Fibroblast of mammary gland (primary cell): ENCODE measurements at regions not wholly inside any gene's neighbourhood (a gene's known extent, or its start where the extent isn't known, plus 50 kb on each side); places are given as distances from the start of the nearest gene placed in this dataset.

ENCODE experiments used
- DNase-seq: peaks from one replicate; pipeline ENCODE4 v3.0.0-alpha.2; 2010; ENCODE audit warnings: low read depth
- H3K4me3 ChIP-seq: 2 replicates; pipeline ENCODE4 v1.5.1; 2011; ENCODE audit warnings: low read depth, mild to moderate bottlenecking, low read length, moderate library complexity; ENCODE audit not compliant: control insufficient read depth
- TF ChIP-seq, protein P1 (sequence below): conservative IDR thresholded peaks from 2 replicates; pipeline ENCODE4 v1.5.1; 2011; ENCODE audit warnings: low read depth, low read length, inconsistent platforms; ENCODE audit not compliant: control insufficient read depth, insufficient read depth

DNA sequence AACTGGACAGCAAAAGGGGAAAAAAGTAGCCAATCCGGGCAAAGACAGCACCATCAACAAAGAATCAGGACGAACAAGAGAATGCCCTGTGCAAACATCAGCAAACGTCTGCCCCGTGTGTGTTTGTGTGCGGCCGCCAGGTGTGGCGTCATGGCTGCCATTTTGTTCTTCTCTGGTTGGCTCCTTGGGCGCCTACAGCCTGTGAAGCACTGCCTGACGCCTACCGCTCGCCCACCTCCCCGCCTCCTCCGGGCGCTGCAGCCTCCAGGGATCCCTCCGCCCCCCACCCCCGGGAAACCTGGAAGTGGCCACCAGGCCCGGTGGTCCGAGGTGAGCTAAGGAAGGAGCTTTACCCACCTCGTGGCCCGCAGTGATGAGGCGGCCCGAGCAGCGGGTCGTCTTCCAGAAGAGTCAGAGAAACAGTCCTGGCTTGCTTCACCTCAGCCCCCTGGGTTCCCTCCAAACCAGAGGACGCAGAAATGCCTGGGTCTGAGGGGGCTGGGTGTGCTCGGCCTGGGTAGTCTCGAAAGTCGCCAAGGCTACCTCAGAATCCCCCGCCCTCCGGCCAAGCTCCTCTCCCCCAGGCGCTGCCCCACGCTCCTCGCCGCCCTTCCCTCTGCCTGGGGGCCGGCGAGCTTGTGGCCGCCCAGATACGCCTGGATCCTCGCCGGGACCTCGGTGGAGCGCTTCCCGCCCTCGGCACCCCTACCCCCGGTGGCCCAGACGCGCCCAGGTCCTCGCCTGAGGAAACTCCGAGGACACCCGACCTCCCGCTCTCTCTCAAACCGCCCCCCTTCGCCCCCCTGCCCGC lies 61.8 kb upstream of the IL6 start:
- no peak for DNase-seq
- TF ChIP-seq, protein P1, sequence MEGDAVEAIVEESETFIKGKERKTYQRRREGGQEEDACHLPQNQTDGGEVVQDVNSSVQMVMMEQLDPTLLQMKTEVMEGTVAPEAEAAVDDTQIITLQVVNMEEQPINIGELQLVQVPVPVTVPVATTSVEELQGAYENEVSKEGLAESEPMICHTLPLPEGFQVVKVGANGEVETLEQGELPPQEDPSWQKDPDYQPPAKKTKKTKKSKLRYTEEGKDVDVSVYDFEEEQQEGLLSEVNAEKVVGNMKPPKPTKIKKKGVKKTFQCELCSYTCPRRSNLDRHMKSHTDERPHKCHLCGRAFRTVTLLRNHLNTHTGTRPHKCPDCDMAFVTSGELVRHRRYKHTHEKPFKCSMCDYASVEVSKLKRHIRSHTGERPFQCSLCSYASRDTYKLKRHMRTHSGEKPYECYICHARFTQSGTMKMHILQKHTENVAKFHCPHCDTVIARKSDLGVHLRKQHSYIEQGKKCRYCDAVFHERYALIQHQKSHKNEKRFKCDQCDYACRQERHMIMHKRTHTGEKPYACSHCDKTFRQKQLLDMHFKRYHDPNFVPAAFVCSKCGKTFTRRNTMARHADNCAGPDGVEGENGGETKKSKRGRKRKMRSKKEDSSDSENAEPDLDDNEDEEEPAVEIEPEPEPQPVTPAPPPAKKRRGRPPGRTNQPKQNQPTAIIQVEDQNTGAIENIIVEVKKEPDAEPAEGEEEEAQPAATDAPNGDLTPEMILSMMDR, result no peak
- no peak overlapping the region for H3K4me3 ChIP-seq

DNA sequence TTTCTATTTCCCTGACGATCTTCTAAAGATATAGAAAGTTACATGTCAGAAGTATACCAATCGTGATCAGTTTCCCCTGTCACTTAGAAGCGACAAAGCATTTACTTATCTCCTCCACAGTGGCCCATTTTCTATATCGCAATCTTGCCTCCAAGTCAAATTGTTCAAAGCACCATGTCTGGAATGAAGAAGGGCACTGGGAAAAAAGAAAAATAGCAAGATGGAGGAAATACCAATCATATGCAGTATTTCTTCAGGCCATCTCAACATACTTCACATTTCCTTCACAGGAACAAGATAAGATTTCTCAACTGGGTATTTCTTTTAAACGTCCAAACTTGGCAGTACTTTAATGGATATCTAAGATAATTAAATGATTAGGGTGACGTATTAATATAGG lies 63.3 kb upstream of the IL6 start:
- no peak overlapping the region for H3K4me3 ChIP-seq
- no peak for DNase-seq
- TF ChIP-seq, protein P1, result no peak

DNA sequence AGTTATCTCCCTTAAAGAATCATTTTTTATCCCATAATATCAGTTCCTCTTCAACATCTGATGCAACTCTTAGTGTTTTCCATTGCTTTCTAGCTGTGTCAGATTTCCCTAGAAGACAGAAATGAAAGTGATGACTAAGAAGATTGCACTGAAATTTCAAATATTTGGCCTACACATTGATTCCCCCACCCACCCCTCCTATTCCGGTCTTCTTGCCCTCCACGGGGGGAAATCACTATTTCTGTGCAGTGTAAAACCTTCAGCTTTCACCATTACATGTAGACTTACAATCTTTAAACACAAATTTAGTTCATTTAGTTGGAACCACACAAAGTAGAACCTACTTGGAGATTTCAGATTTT lies 63.7 kb upstream of the IL6 start:
- TF ChIP-seq, protein P1, result no peak
- no peak overlapping the region for H3K4me3 ChIP-seq
- peak; percentile 60 for DNase-seq

DNA sequence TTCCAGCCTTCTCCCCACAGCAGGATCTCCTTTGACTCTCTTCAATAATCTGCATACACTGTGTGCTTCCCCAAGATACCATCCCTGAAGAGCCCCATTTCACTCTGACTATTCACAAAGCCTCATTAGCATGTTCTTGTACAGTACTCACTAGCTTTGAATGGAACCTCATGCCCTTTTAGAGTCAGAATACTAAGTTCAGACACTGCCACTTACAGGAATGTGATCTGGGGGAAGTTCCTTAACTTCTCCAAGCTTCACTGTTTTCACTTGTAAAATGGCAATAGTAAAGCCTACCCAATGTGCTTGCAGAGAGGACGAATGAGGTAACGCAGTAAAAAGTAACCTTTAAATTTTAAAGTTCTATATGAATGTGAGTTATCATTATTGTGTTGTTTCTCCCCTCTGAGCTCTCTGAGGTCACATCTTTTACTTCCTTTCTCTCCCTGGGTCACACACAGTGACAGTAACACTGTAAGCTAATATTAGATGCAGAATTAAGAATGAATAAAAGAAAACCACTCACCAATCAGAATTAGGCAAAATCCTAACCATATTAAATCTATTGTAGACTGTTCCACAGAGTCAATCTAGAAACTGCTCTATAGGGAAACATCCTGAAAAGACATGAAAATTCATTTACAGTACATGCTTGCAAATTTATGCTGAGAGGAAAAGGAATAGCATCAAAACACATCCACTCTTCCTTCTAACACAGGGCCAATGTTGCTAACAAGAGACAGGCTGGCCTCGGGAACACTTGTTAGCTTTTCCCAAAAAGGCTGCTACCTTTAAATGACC lies 64.2 kb upstream of the IL6 start:
- H3K4me3 ChIP-seq, result no peak overlapping the region
- no peak for DNase-seq
- TF ChIP-seq, protein P1, result no peak

DNA sequence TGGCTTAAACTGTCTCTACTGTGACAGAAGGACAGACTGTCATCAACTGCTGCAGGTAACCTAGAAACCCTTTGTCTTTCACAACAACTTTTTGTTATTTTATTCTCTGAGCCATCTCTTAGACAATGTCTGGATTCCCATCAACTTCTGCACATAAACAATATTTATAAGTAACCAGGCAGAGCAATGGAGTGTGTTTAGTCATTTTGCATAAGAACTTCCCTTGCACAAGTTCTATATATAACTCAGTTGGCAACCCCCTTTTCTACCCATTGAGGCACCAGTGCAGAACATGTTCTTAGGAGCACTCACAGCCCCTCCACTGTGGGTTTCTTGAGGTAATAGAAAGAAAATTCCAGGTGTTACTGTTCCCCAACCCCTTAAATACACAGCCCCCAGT lies 65.0 kb upstream of the IL6 start:
- TF ChIP-seq, protein P1, result no peak
- DNase-seq, result no peak
- H3K4me3 ChIP-seq, result no peak overlapping the region

DNA sequence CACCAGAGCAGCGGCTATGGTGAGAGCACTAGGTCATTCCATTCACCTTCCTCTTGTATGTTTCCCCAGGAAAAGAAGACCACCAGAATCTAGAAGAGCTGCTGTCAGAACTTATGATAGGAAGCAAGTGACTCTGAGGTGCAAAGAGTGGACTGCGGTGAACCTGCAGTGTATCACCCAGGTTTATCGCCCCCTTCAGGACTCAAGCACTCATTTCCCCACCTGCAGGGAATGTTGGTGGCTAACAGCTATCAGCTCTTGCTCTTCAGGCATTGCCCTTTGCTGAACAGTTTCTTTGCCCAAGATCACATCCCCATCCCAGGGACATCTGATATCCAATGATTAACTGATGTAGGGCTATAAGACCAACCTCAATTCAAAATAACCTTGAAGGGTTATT lies 66.3 kb upstream of the IL6 start:
- TF ChIP-seq, protein P1, result peak; percentile 6
- no peak overlapping the region for H3K4me3 ChIP-seq
- DNase-seq, result no peak
